CD1c-positive myeloid dendritic cell (primary cell): ENCODE measurements at regions not wholly inside any gene's neighbourhood (a gene's known extent, or its start where the extent isn't known, plus 50 kb on each side); places are given as distances from the start of the nearest gene placed in this dataset.

ENCODE experiments used
- DNase-seq: peaks from one replicate; pipeline ENCODE4 v3.0.0-alpha.2; 2016; ENCODE audit errors: extremely low spot score

GRCh38 chr12:84741692-84742091 is 170.9 kb downstream of the SLC6A15 start:
- no peak for DNase-seq

DNA sequence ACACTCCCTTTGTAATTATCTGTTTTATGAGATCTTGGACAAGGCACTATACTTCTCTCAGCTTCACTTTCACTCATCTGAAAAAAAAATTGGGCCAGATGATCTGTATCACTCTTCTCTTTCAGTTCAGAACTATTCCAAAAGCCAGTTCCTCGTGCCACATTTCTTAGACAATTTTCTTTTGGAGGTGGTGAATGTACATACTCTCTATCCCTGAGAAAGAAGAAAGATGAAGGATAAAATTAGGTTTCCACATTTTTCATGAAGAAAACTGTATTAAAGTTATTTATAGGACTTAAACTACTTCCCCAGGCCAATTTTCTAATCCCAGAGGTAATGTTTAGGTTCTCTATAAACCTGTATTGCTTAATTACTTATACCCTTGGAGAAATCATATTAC is 171.6 kb downstream of the SLC6A15 start:
- DNase-seq: no peak

DNA sequence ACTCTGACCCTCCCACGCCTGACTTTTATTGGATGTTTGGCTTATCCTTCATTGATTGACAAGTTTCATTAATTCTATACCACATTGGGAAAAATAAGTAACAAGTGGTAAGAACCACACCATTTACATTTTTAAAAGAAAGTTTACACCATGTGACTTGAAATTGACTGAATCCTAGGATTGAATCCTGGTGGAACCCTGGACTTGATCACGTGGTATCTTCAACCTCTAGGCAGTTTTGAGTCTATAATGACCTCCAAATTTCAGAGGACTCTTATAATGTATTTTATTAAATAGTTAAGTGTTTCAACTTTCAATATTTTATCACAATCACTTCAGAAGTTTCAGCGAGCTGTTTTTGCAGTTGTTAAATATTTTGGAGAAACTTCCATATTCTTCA is 172.0 kb downstream of the SLC6A15 start:
- no peak for DNase-seq

- no peak for DNase-seq
Measured at GRCh38 chr12:84738481-84738972, 174.1 kb downstream of the SLC6A15 start.

GRCh38 chr12:84732828-84733340 is 179.7 kb downstream of the SLC6A15 start:
- no peak for DNase-seq

GRCh38 chr12:84730561-84731162 is 181.9 kb downstream of the SLC6A15 start:
- DNase-seq: no peak

GRCh38 chr12:84727961-84728360 is 184.6 kb downstream of the SLC6A15 start:
- DNase-seq: no peak

DNA sequence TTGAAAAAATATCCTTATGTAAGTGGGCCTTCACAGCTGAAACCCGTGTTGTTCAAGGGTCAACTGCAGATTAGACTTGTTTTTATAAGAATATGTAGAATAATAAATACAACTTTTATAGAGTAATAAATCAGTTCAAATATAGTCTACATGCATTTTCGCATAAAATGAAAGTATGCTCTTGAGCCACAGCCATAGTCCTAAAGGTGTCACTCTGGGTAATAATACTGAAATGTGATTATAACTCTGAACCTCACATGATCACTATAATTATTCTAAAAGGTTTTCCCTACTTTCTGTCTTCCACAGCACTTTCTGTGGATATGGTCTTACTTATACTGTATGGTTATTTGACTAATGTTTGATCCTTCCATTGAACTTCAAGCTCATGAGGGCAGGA is 185.8 kb downstream of the SLC6A15 start:
- no peak for DNase-seq

GRCh38 chr12:84723988-84724387 is 188.6 kb downstream of the SLC6A15 start:
- DNase-seq: no peak

DNA sequence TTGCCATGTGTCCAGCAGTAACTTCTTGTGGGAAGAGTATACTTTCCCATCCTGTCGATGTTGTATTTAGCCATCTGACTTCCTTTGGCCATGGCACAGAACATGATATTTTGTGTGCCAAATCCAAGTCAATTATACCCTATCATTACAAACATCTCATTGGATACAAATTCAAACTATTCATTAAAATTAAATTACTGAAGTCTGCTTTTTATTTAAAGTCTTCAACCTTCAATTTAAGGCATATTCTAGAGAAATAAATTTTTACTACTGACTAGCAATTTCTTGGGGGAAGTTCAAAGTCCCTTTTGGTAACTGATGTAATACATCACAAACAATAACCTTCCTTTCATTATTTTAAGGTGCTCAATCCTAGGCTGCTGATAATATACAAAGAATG is 192.6 kb downstream of the SLC6A15 start:
- DNase-seq: no peak

GRCh38 chr12:84718906-84719305 is 193.7 kb downstream of the SLC6A15 start:
- DNase-seq: no peak

DNA sequence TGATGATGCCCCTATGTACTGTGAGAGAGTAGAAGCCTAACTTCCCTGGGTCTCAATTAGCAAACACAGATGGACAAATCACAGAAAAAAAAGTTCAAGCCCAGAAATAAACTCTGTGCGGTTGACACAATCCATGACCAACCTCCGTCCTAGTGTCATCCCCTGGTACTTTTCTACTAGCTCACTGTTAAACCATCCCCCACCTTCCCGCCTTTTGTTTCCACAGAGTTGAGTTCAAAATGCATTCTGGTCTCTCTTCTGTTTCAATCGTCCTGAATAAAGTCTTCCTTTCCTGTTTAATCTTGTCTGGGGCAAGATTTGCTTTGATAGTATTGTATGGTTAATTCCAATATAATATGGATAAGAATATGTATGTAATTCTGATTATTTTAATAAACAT is 199.9 kb downstream of the SLC6A15 start:
- no peak for DNase-seq

DNA sequence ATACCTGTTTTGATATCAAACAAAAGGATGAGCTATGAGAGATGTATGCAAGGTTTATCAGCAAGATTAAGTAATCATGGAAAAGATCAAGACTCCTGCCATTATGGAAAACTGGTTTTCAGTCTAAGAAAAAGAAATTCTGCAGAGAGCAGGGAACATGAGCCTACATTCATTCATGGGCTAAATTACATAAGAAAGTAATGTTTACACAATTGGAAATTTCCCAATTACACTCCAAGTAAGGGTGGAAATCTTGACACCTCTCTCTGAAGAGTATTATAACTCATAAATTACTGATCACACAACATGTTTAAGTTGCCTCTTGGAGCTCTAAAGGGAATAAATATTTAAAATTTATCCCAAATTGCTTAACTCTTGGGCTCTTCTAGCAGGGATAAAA is 206.2 kb downstream of the SLC6A15 start:
- no peak for DNase-seq

DNA sequence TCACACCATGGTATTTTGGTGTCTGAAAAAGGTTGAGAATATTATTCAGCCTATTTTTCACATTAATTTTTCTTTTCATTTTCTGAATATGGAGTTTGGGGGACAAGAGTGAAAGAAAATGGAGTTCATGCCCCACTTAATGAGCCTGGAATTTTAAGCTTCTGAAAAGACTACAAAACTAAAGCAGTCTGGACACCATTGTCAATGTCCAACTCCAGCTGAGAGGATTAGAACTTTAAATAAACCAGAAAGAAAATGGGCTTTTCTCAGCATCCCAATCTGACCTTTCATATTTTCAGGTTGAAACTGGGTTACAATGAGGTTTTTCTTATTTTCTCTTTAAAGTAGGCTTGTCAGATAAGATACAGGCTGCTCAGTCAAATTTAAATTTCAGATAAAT is 207.7 kb downstream of the SLC6A15 start:
- no peak for DNase-seq

DNA sequence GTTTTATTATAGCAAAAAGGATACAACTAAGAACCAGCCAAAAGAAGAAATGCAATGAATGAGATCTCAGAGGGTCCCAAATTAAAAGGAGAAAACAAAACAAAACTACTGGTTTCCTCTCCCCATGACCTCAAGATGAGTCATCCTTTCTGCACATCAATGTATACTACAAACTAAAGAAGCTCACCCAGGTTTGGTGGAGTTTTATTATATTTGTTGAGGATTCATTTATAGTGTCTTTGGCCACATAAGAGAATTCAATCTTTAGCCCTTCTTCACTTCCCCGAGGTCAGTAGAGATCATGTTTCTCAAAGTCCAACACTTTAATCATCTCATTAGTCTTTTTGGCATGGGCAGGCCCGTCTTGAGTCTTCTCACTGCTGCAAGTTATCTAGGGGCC is 210.6 kb downstream of the SLC6A15 start:
- no peak for DNase-seq

DNA sequence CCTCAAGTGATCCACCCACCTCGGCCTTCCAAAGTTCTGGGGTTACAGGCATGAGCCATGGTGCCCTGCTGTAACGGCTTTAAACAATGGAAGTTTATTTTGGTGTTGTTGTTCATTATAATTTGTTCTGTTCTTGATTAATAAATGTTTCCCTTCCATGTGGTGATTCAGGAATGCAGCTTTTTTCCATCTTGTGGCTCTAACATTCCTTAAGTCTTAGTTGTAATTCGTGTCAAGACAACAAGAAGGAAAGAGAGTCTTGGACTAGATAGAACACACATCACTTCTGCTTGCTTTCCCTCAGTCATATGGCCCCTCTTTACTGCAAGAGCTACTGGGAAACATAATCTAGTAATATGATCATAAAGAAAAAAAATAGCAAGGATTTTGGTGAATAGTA is 211.6 kb downstream of the SLC6A15 start:
- no peak for DNase-seq

DNA sequence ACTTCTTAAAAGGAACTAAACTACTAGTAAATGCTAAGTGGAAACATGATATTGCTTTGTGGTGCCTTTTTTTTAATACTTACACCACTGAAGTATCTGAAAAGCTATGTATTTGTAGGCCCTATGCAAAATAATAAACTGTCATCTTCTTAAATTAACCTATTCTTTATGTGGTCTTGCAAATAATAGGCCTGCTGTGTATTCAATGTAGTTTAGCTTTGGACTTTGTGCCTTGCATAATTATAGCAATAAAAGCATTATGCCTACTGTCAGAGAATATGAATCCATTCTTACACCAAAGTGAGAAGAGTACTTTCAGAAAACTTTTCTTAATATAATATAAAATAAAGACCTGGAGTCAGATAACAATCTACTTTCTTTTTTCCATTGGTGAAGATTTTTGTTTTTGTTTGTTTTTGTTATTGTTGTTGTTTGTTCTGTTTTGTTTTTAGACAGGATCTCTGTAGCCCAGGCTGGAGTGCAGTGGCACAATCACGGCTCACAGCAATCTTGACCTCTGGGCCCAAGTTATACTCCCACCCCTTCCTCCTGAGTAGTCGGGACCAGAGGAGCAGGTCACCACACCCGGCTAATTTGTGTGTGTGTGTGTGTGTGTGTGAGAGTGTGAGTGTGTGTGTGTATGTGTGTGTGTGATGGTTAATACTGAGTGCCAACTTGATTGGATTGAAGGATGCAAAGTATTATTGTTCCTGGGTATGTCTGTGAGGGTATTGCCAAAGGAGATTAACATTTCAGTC is 213.8 kb downstream of the SLC6A15 start:
- DNase-seq: no peak

DNA sequence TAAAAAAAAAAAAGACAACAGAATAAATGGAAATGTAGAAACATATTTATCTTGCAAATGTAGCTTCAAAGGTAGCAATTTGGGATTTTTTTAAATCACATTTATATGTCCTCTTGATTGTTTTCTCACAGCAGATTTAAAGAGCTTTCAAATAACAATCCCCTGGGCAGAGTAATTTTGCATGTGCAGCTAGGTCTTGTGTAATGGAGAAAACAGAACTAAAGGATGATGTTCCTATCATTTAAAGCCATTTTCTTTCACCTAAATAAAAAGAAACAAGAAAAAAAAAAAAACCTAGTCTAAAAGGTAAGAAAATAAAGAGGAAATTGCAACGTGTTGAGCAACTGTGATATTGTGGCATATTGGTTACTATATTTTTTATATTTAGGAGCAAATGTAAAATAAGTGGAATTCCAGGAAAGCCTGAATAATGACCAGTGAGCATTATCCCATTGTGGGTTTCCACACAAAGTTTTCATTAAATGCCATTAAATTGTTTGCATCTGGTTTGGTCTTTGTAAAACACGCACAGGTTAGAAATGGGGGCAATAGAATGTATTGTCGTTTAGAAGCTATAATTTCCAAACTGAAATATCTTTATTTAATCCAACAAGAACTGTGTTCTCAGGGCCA is 215.6 kb downstream of the SLC6A15 start:
- no peak for DNase-seq

GRCh38 chr12:84696281-84696680 is 216.3 kb downstream of the SLC6A15 start:
- DNase-seq: no peak

- DNase-seq: no peak
Measured at GRCh38 chr12:84694116-84694515, 218.5 kb downstream of the SLC6A15 start.

DNA sequence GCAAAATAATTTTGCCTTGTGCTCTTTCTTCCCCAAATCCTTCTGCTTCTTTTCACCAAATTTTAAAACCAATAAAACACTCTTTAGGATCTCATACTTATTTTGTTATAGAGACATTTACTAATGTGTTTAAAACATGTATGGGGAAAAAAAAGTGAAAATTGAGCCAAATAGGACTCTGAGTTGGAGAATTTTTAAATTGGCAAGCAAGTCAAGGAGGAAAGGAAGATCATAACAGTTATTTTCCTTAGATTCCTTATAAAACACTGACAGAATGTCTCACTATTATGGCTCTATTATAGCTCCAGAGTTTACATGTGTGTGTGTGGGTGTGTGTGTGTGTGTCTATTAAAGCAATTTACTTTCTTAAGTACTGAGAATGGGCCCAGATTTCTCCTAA is 220.5 kb downstream of the SLC6A15 start:
- no peak for DNase-seq

DNA sequence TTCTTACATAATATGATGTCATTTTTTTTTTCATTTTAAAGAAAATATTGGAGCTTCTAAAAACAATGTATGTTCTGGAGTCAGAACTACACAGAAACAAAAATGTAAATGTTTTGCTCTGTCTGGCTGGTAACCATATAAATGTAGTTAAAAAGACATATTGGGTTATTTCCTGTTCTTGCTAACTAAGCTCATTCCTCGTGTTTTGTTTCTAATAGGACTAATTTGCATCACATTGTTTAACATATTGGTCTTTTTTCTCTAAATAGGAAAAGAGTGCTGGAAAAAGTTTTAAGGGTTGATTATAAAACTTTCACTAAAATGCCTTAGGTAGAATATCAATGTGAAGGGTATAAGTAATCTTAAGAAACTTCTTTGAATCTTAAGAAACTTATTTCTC is 221.3 kb downstream of the SLC6A15 start:
- no peak for DNase-seq

DNA sequence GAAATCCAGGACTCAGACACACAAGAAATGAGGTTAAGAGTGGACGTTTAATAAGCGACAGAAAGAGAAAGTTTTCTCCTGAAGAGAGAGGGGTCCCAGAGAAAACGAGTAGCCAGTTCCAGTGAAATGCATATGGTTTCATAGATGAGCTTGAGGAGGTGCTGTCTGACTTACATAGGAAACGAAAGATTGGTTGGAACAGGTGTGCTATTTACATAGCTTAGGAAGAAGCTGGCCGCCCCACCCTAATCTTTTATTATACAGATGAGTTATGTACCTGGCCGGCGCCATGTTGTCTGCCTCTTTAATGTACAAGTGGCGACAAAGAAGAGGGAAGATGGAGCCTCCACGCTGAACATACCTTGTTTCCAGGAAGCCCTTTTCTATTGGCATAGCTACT is 223.0 kb downstream of the SLC6A15 start:
- no peak for DNase-seq
